ENCODE measurements at regions not wholly inside any gene's neighbourhood (a gene's known extent, or its start where the extent isn't known, plus 50 kb on each side); places are given as distances from the start of the nearest gene placed in this dataset.

GRCh38 chr2:145558617-145559350, 1038.9 kb upstream of the ZEB2 start:
- DNase-seq (ENCODE audit: low spot score): no peak
- POLR2A ChIA-PET (ENCODE audit: low non-redundant PET): no interaction called here
- TF ChIP-seq CTCF (conservative IDR thresholded peaks at IDR 0.05; ENCODE audit: low read depth): no peak
- no peak overlapping the region for H3K27ac ChIP-seq
- CTCF ChIA-PET: no interaction called here

GRCh38 chr2:145555360-145555759, 1035.4 kb upstream of the ZEB2 start:
- CTCF ChIA-PET: no interaction called here
- POLR2A ChIA-PET (ENCODE audit: low non-redundant PET): no interaction called here
- no peak overlapping the region for H3K27ac ChIP-seq
- TF ChIP-seq CTCF (conservative IDR thresholded peaks at IDR 0.05; ENCODE audit: low read depth): no peak
- no peak for DNase-seq (ENCODE audit: low spot score)

GRCh38 chr2:145551686-145552085, 1031.8 kb upstream of the ZEB2 start:
- no peak for DNase-seq (ENCODE audit: low spot score)
- no peak overlapping the region for H3K27ac ChIP-seq
- CTCF ChIA-PET: no interaction called here
- POLR2A ChIA-PET (ENCODE audit: low non-redundant PET): no interaction called here
- no peak for TF ChIP-seq CTCF (conservative IDR thresholded peaks at IDR 0.05; ENCODE audit: low read depth)

GRCh38 chr2:145548479-145548878, 1028.6 kb upstream of the ZEB2 start:
- no peak for TF ChIP-seq CTCF (conservative IDR thresholded peaks at IDR 0.05; ENCODE audit: low read depth)
- H3K27ac ChIP-seq: no peak overlapping the region
- CTCF ChIA-PET: no interaction called here
- DNase-seq (ENCODE audit: low spot score): no peak
- POLR2A ChIA-PET (ENCODE audit: low non-redundant PET): no interaction called here

GRCh38 chr2:145547620-145548019, 1027.7 kb upstream of the ZEB2 start:
- ChIA-PET POLR2A (ENCODE audit: low non-redundant PET) (no interaction called here), CTCF (interaction anchor here (0.6 kb wide), 2 partner anchors 23 to 46 kb away, joined by 3 read pairs; no protein-coding TSS in a partner anchor)
- no peak overlapping the region for H3K27ac ChIP-seq
- no peak for TF ChIP-seq CTCF (conservative IDR thresholded peaks at IDR 0.05; ENCODE audit: low read depth)
- DNase-seq (ENCODE audit: low spot score): no peak

- CTCF ChIA-PET: interaction anchor here (0.5 kb wide), 1 partner anchor 996 kb away, joined by 3 read pairs; no protein-coding TSS in a partner anchor
- no peak overlapping the region for H3K27ac ChIP-seq
- POLR2A ChIA-PET (ENCODE audit: low non-redundant PET): no interaction called here
- DNase-seq (ENCODE audit: low spot score): no peak
- no peak for TF ChIP-seq CTCF (conservative IDR thresholded peaks at IDR 0.05; ENCODE audit: low read depth)
Measured at GRCh38 chr2:145546091-145546490, 1026.2 kb upstream of the ZEB2 start.
